HepG2 (cell line): ENCODE measurements at regions not wholly inside any gene's neighbourhood (a gene's known extent, or its start where the extent isn't known, plus 50 kb on each side); places are given as distances from the start of the nearest gene placed in this dataset.

Experiments used
- ATF6 ChIP-seq: sonication (generic); formaldehyde crosslinking; conservative IDR thresholded peaks from 2 replicates; pipeline ENCODE4 v1.4.0; 2020; ENCODE audit warnings: missing genetic modification reagents
- CCDC6 ChIP-seq: sonication (generic); formaldehyde crosslinking; IDR thresholded peaks from 2 replicates; pipeline ENCODE4 v1.8.1; 2022; ENCODE audit warnings: mild to moderate bottlenecking, missing genetic modification reagents, moderate library complexity
- CREB3 ChIP-seq: sonication (generic); formaldehyde crosslinking; IDR thresholded peaks from 2 replicates; pipeline ENCODE4 v1.5.0; 2020; ENCODE audit warnings: missing genetic modification reagents
- CREM ChIP-seq, 2 experiments: sonication (generic) in 1 of 2; formaldehyde crosslinking in 1 of 2; IDR thresholded peaks; 2 replicates each; pipeline versions ENCODE4 v1.4.0 to v1.6.1; 2016 to 2020; ENCODE audit warnings: antibody characterized with exemption in 1 of 2, mild to moderate bottlenecking in 1 of 2, missing genetic modification reagents in 1 of 2
- HDAC2 ChIP-seq: sonication (generic); formaldehyde crosslinking; IDR thresholded peaks from 2 replicates; pipeline ENCODE4 v1.4.0; 2020; ENCODE audit warnings: missing genetic modification reagents
- HDAC6 ChIP-seq: fragments of 200-600 bp; sonication (generic); IDR thresholded peaks from 2 replicates; pipeline ENCODE4 v1.7.0; 2017; ENCODE audit warnings: mild to moderate bottlenecking, antibody characterized with exemption, low read length, low read depth
- IRX3 ChIP-seq: sonication (generic); formaldehyde crosslinking; IDR thresholded peaks from 2 replicates; pipeline ENCODE4 v1.8.1; 2023; ENCODE audit warnings: mild to moderate bottlenecking, low read depth, missing genetic modification reagents, borderline replicate concordance
- MED13 ChIP-seq: sonication (generic); formaldehyde crosslinking; IDR thresholded peaks from 2 replicates; pipeline ENCODE4 v1.5.0; 2020; ENCODE audit warnings: missing genetic modification reagents
- NAIF1 ChIP-seq: sonication (generic); formaldehyde crosslinking; IDR thresholded peaks from 2 replicates; pipeline ENCODE4 v1.5.0; 2020; ENCODE audit warnings: mild to moderate bottlenecking, missing genetic modification reagents, borderline replicate concordance
- NFATC3 ChIP-seq: sonication (generic); formaldehyde crosslinking; IDR thresholded peaks from 2 replicates; pipeline ENCODE4 v1.5.1; 2020; ENCODE audit warnings: mild to moderate bottlenecking, missing genetic modification reagents
- NFKBIZ ChIP-seq: IDR thresholded peaks from 2 replicates; pipeline ENCODE4 v1.6.1; 2018; ENCODE audit warnings: missing genetic modification reagents, missing compliant biosample characterization
- SIN3A ChIP-seq: IDR thresholded peaks from 2 replicates; pipeline ENCODE4 v1.6.1; 2011; ENCODE audit warnings: low read depth, mild to moderate bottlenecking, control low read depth, low read length, borderline replicate concordance
- TBX3 ChIP-seq: fragments of 450-650 bp; IDR thresholded peaks from 2 replicates; pipeline ENCODE4 v1.6.1; 2017; ENCODE audit warnings: antibody characterized with exemption, mild to moderate bottlenecking, inconsistent platforms, borderline replicate concordance
- THRA ChIP-seq: sonication (generic); formaldehyde crosslinking; IDR thresholded peaks from 2 replicates; pipeline ENCODE4 v1.4.0; 2020; ENCODE audit warnings: missing genetic modification reagents, borderline replicate concordance
- YEATS4 ChIP-seq: sonication (generic); formaldehyde crosslinking; IDR thresholded peaks from 2 replicates; pipeline ENCODE4 v1.4.0; 2020; ENCODE audit warnings: missing genetic modification reagents, borderline replicate concordance
- ZMYM3 ChIP-seq: sonication (generic); formaldehyde crosslinking; IDR thresholded peaks from 2 replicates; pipeline ENCODE4 v1.5.1; 2020; ENCODE audit warnings: mild to moderate bottlenecking, missing genetic modification reagents
- ZNF24 ChIP-seq: fragments of 450-650 bp; IDR thresholded peaks from 2 replicates; pipeline ENCODE4 v1.6.1; 2017; ENCODE audit warnings: antibody characterized with exemption, mild to moderate bottlenecking
- ZNF326 ChIP-seq: sonication (generic); formaldehyde crosslinking; IDR thresholded peaks from 2 replicates; pipeline ENCODE4 v1.4.0; 2020; ENCODE audit warnings: missing genetic modification reagents, borderline replicate concordance
- ZNF687 ChIP-seq: sonication (generic); formaldehyde crosslinking; IDR thresholded peaks from 2 replicates; pipeline ENCODE4 v1.5.1; 2020; ENCODE audit warnings: mild to moderate bottlenecking, missing genetic modification reagents, moderate library complexity
- ZNF782 ChIP-seq: sonication (generic); formaldehyde crosslinking; IDR thresholded peaks from 2 replicates; pipeline ENCODE4 v1.4.0; 2020; ENCODE audit warnings: missing genetic modification reagents, mild to moderate bottlenecking, borderline replicate concordance

- TF ChIP-seq ATF6 (CRISPR knock-in tag) (no peak), THRA (CRISPR knock-in tag) (peak; percentile 30; the same call in 1 of the 2 replicates), ZNF24 (no peak), ZNF782 (CRISPR knock-in tag) (no peak), MED13 (0 out of 2 replicates have a peak, but pooled peaks have one; percentile 32), YEATS4 (CRISPR knock-in tag) (peak; percentile 80), NFATC3 (0 out of 2 replicates have a peak, but pooled peaks have one; percentile 48), CREB3 (CRISPR knock-in tag) (0 out of 2 replicates have a peak, but pooled peaks have one; percentile 60), CREM (IDR thresholded peaks at IDR 0.05) (peak; percentile 44; the same call in 1 of the 2 replicates), CREM (CRISPR knock-in tag; IDR thresholded peaks at IDR 0.05) (no peak), HDAC2 (CRISPR knock-in tag) (peak; percentile 65; the same call in 1 of the 2 replicates), ZMYM3 (no peak), TBX3 (no peak), ZNF687 (no peak), CCDC6 (CRISPR knock-in tag) (no peak), IRX3 (CRISPR knock-in tag) (no peak), NFKBIZ (CRISPR knock-in tag) (no peak; the same call in 1 of the 2 replicates), HDAC6 (no peak), SIN3A (peak; percentile 69; the same call in 1 of the 2 replicates), ZNF326 (CRISPR knock-in tag) (no peak), NAIF1 (CRISPR knock-in tag) (no peak)
Measured at GRCh38 chr21:14863745-14864210, 201.0 kb downstream of the NRIP1 start (continued).
